CD4-positive, alpha-beta T cell treated with Interleukin-12 subunit alpha and Interleukin-12 subunit beta, for 1 hour (primary cell): ENCODE measurements at regions not wholly inside any gene's neighbourhood (a gene's known extent, or its start where the extent isn't known, plus 50 kb on each side); places are given as distances from the start of the nearest gene placed in this dataset.
"Not testable (repeated sequence)": the region's sequence is repeated elsewhere in the genome, so short reads cannot be mapped to it uniquely, and the experiment has no call there.

Source experiments
- DNase-seq: peaks from one replicate; pipeline ENCODE4 v3.0.0-alpha.2; 2020

- DNase-seq, result no peak
These were observed 79.8 kb upstream of the CYRIA start for GRCh38 chr2:16745466-16745865.

GRCh38 chr2:16744521-16744920 lies 78.9 kb upstream of the CYRIA start:
- DNase-seq, result no peak

GRCh38 chr2:16742026-16742425 lies 76.4 kb upstream of the CYRIA start:
- DNase-seq, result no peak

- DNase-seq, result no peak
These were observed 75.9 kb upstream of the CYRIA start for GRCh38 chr2:16741498-16741897.

GRCh38 chr2:16739778-16740581 lies 74.3 kb upstream of the CYRIA start:
- DNase-seq, result no peak

- no peak for DNase-seq
These were observed 73.0 kb upstream of the CYRIA start for GRCh38 chr2:16738361-16739225.

- DNase-seq, result no peak
These were observed 72.2 kb upstream of the CYRIA start for GRCh38 chr2:16737812-16738211.

- DNase-seq, result no peak
These were observed 71.0 kb upstream of the CYRIA start for GRCh38 chr2:16736633-16737032.

GRCh38 chr2:16729335-16729734 lies 63.7 kb upstream of the CYRIA start:
- no peak for DNase-seq

- no peak for DNase-seq
These were observed 62.9 kb upstream of the CYRIA start for GRCh38 chr2:16728351-16729136.

- DNase-seq, result not testable (repeated sequence)
These were observed 62.2 kb upstream of the CYRIA start for GRCh38 chr2:16727849-16728248.

GRCh38 chr2:16727256-16727655 lies 61.6 kb upstream of the CYRIA start:
- DNase-seq, result no peak

GRCh38 chr2:16726577-16726976 lies 60.9 kb upstream of the CYRIA start:
- DNase-seq, result no peak

- no peak for DNase-seq
These were observed 60.5 kb upstream of the CYRIA start for GRCh38 chr2:16726147-16726546.

GRCh38 chr2:16725549-16725948 lies 59.9 kb upstream of the CYRIA start:
- DNase-seq, result no peak

GRCh38 chr2:16722677-16723076 lies 57.0 kb upstream of the CYRIA start:
- DNase-seq, result no peak

GRCh38 chr2:16722126-16722525 lies 56.5 kb upstream of the CYRIA start:
- DNase-seq, result no peak

GRCh38 chr2:16721529-16721928 lies 55.9 kb upstream of the CYRIA start:
- DNase-seq, result not testable (repeated sequence)

GRCh38 chr2:16720737-16721136 lies 55.1 kb upstream of the CYRIA start:
- DNase-seq, result not testable (repeated sequence)

- no peak for DNase-seq
These were observed 53.8 kb upstream of the CYRIA start for GRCh38 chr2:16719485-16719808.

GRCh38 chr2:16718576-16719484 lies 53.2 kb upstream of the CYRIA start:
- DNase-seq, result no peak

GRCh38 chr2:16717477-16717876 lies 51.8 kb upstream of the CYRIA start:
- DNase-seq, result no peak
